Endothelial cell of umbilical vein (primary cell): ENCODE measurements at regions not wholly inside any gene's neighbourhood (a gene's known extent, or its start where the extent isn't known, plus 50 kb on each side); places are given as distances from the start of the nearest gene placed in this dataset.

ENCODE experiments used
- BruUV-seq: library from RNA; stranded (reverse); fragments of 400-500 nt; replicated peaks from 2 replicates; lab custom pipeline; 2021; lab: Mats Ljungman, UMichigan
- CTCF ChIA-PET: fragments of 300-600, 350-600 bp; sonication (Branson Sonifier 250); formaldehyde crosslinking; loops from one replicate; lab custom pipeline; 2021; ENCODE audit warnings: antibody characterized with exemption, inconsistent platforms; lab: Charles Lee
- POLR2A ChIA-PET: fragments of 300-600, 350-600 bp; sonication (Branson Sonifier 250); formaldehyde crosslinking; loops from one replicate; lab custom pipeline; 2021; ENCODE audit warnings: antibody characterized with exemption, inconsistent platforms; lab: Charles Lee
- DNase-seq: peaks from one replicate; pipeline ENCODE4 v3.0.0-alpha.2; 2011; ENCODE audit warnings: low read depth, low spot score
- FAIRE-seq: peaks from 2 replicates; lab custom pipeline; 2011; peaks lifted over from hg19 to GRCh38; lab: Jason Lieb, UNC
- H2AFZ ChIP-seq: 2 replicates; pipeline ENCODE4 v1.6.0; 2012; ENCODE audit warnings: low read depth, low read length, control low read depth, inconsistent platforms
- H3K27ac ChIP-seq: 2 replicates; pipeline ENCODE4 v1.5.1; 2011; ENCODE audit warnings: low read depth, mild to moderate bottlenecking, control low read depth, low read length, moderate library complexity; ENCODE audit not compliant: insufficient read depth
- H3K27me3 ChIP-seq, 2 experiments: 2 replicates each; pipeline versions ENCODE4 v1.6.0 to v1.6.1; 2011; ENCODE audit warnings: low read length in 2 of 2, mixed read lengths in 1 of 2; ENCODE audit not compliant: control insufficient read depth in 2 of 2, insufficient read depth in 2 of 2
- H3K36me3 ChIP-seq, 2 experiments: 2 replicates in 1 of 2; 3 replicates in 1 of 2; pipeline ENCODE4 v1.5.1; 2011; ENCODE audit warnings: low read length in 2 of 2, mild to moderate bottlenecking in 1 of 2, moderate library complexity in 1 of 2; ENCODE audit not compliant: control insufficient read depth in 2 of 2, insufficient read depth in 2 of 2; ENCODE audit errors: extremely low read depth in 1 of 2
- H3K4me1 ChIP-seq: 3 replicates; pipeline ENCODE4 v1.5.1; 2011; ENCODE audit warnings: mild to moderate bottlenecking, low read length; ENCODE audit not compliant: control insufficient read depth, insufficient read depth; ENCODE audit errors: extremely low read depth
- H3K4me2 ChIP-seq: 2 replicates; pipeline ENCODE4 v1.6.1; 2011; ENCODE audit warnings: low read length, control low read depth, mixed read lengths; ENCODE audit not compliant: insufficient read depth
- H3K4me3 ChIP-seq, 3 experiments: fragments of 200-600 bp in 1 of 3; sonication (generic), shearing (Covaris generic) in 1 of 3; replicated peaks in 1 of 3; 2 replicates each; pipeline ENCODE4 v1.5.1; 2011 to 2016; ENCODE audit warnings: control low read depth in 3 of 3, low read length in 3 of 3, mild to moderate bottlenecking in 2 of 3, inconsistent platforms in 1 of 3, low read depth in 1 of 3, moderate library complexity in 1 of 3; ENCODE audit not compliant: insufficient read depth in 1 of 3
- H3K79me2 ChIP-seq: 2 replicates; pipeline ENCODE4 v1.6.0; 2012; ENCODE audit warnings: low read length, inconsistent platforms; ENCODE audit not compliant: control insufficient read depth, insufficient read depth
- H3K9ac ChIP-seq: replicated peaks from 2 replicates; pipeline ENCODE3; 2011; ENCODE audit warnings: low read length, control low read depth; ENCODE audit not compliant: insufficient read depth; ENCODE audit errors: extremely low read depth
- H3K9me1 ChIP-seq: replicated peaks from 3 replicates; pipeline ENCODE4 v1.6.0; 2011; ENCODE audit warnings: mild to moderate bottlenecking, low read length; ENCODE audit not compliant: control insufficient read depth, insufficient read depth; ENCODE audit errors: extremely low read depth
- H3K9me3 ChIP-seq: replicated peaks from 2 replicates; pipeline ENCODE4 v1.5.1; 2012; ENCODE audit warnings: low read length, inconsistent platforms; ENCODE audit not compliant: control insufficient read depth, insufficient read depth
- H4K20me1 ChIP-seq: replicated peaks from 2 replicates; pipeline ENCODE3; 2011; ENCODE audit warnings: mild to moderate bottlenecking, low read length; ENCODE audit not compliant: control insufficient read depth, insufficient read depth; ENCODE audit errors: extremely low read depth
- CTCF ChIP-seq, 2 donors: IDR thresholded peaks; 1 replicate in 1 of 2; 2 replicates in 1 of 2; pipeline ENCODE4 v1.5.1; 2011; ENCODE audit warnings: low read length in 2 of 2, mild to moderate bottlenecking in 2 of 2, moderate library complexity in 2 of 2, control low read depth in 1 of 2, inconsistent platforms in 1 of 2, low read depth in 1 of 2; ENCODE audit not compliant: insufficient read depth in 1 of 2; ENCODE audit errors: extremely low read depth in 1 of 2
- EZH2 ChIP-seq: IDR thresholded peaks from 2 replicates; pipeline ENCODE4 v1.6.1; 2012; ENCODE audit warnings: borderline replicate concordance, low read depth, mild to moderate bottlenecking, moderate library complexity, low read length, inconsistent platforms; ENCODE audit not compliant: severe bottlenecking
- FOS ChIP-seq: IDR thresholded peaks from 2 replicates; pipeline ENCODE4 v1.6.1; 2011; ENCODE audit warnings: mild to moderate bottlenecking, low read length, moderate library complexity, borderline replicate concordance; ENCODE audit not compliant: insufficient read depth
- GATA2 ChIP-seq: IDR thresholded peaks from 2 replicates; pipeline ENCODE4 v1.7.0; 2011; ENCODE audit warnings: low read depth, mild to moderate bottlenecking, moderate library complexity, mixed read lengths, low read length; ENCODE audit not compliant: insufficient read length, insufficient read depth
- JUN ChIP-seq: IDR thresholded peaks from 2 replicates; pipeline ENCODE4 v1.6.1; 2011; ENCODE audit warnings: borderline replicate concordance, low read depth; ENCODE audit not compliant: insufficient read length, insufficient read depth
- MYC ChIP-seq: IDR thresholded peaks from one replicate; pipeline ENCODE4 v1.6.1; 2011; ENCODE audit warnings: mild to moderate bottlenecking, low read depth, low read length
- POLR2A ChIP-seq: IDR thresholded peaks from 2 replicates; pipeline ENCODE4 v1.6.1; 2012; ENCODE audit warnings: low read depth, mild to moderate bottlenecking, control low read depth, low read length
- POLR2AphosphoS5 ChIP-seq: IDR thresholded peaks from 2 replicates; pipeline ENCODE4 v1.6.1; 2012; ENCODE audit warnings: low read depth, mild to moderate bottlenecking, control low read depth, low read length, moderate library complexity; ENCODE audit not compliant: insufficient read depth
- dilution Hi-C: fragments of 300-500 bp; cut with MboI; formaldehyde crosslinking; loops from one replicate; pipeline ENCODE4 v1.15.0; 2019; ENCODE audit warnings: low sequenced_read_pairs; ENCODE audit not compliant: extremely low pct_ligation_motif_present
- intact Hi-C: fragments of 100-400 bp; cut with micrococcal nuclease; formaldehyde crosslinking; loops from one replicate; pipeline ENCODE4 v1.10.0; 2022
- TF ChIP-seq, protein P1 (sequence below): IDR thresholded peaks from 2 replicates; pipeline ENCODE4 v1.6.1; 2011; ENCODE audit not compliant: insufficient read depth, insufficient read length

GRCh38 chrX:122076241-122076640, 1028.8 kb downstream of the GLUD2 start:
- H3K4me2 ChIP-seq, result no peak overlapping the region
- no peaks in the 10 kb centered on the region for H4K20me1 ChIP-seq
- BruUV-seq, result no TSS peak
- dilution Hi-C loops (no loop called here), intact Hi-C loops (no loop called here)
- no peaks in the 10 kb centered on the region for H3K4me1 ChIP-seq
- no peaks in the 10 kb centered on the region for H3K9me3 ChIP-seq
- POLR2A ChIA-PET, result no interaction called here
- no peaks in the 10 kb centered on the region for H3K36me3 ChIP-seq
- H3K27ac ChIP-seq, result no peak overlapping the region
- DNase-seq (no peak), FAIRE-seq (no peak)
- no peak overlapping the region for H3K9ac ChIP-seq
- H3K9me1 ChIP-seq, result no peaks in the 10 kb centered on the region
- H3K27me3 ChIP-seq, result no peaks in the 10 kb centered on the region
- no peak overlapping the region for H3K4me3 ChIP-seq
- no peak for TF ChIP-seq FOS
- no peak for TF ChIP-seq JUN
- no peak for TF ChIP-seq GATA2
- TF ChIP-seq, protein P1, sequence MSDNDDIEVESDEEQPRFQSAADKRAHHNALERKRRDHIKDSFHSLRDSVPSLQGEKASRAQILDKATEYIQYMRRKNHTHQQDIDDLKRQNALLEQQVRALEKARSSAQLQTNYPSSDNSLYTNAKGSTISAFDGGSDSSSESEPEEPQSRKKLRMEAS, result no peak
- TF ChIP-seq CTCF (IDR thresholded peaks at IDR 0.05; ENCODE audit: extremely low read depth in 1 of 2, insufficient read depth in 1 of 2, low read depth in 1 of 2, low read length in 2 of 2), result no peak
- no peak for TF ChIP-seq EZH2
- TF ChIP-seq MYC, result no peak
- no peak for TF ChIP-seq POLR2A
- no peak for TF ChIP-seq POLR2AphosphoS5
- H3K79me2 ChIP-seq, result no peaks in the 10 kb centered on the region
- CTCF ChIA-PET, result no interaction called here
- H2AFZ ChIP-seq, result no peak overlapping the region
